ENCODE measurements at regions not wholly inside any gene's neighbourhood (a gene's known extent, or its start where the extent isn't known, plus 50 kb on each side); places are given as distances from the start of the nearest gene placed in this dataset.
"Not testable (repeated sequence)": the region's sequence is repeated elsewhere in the genome, so short reads cannot be mapped to it uniquely, and the experiment has no call there.

- DNase-seq (ENCODE audit: low spot score), result no peak
Measured at GRCh38 chr7:114279901-114280300, 134.7 kb upstream of the FOXP2 start.

- no peak for DNase-seq (ENCODE audit: low spot score)
Measured at GRCh38 chr7:114273218-114273617, 141.4 kb upstream of the FOXP2 start.

- DNase-seq (ENCODE audit: low spot score), result no peak
Measured at GRCh38 chr7:114269714-114270113, 144.9 kb upstream of the FOXP2 start.

- not testable (repeated sequence) for DNase-seq (ENCODE audit: low spot score)
Measured at GRCh38 chr7:114267550-114267949, 147.1 kb upstream of the FOXP2 start.

DNA sequence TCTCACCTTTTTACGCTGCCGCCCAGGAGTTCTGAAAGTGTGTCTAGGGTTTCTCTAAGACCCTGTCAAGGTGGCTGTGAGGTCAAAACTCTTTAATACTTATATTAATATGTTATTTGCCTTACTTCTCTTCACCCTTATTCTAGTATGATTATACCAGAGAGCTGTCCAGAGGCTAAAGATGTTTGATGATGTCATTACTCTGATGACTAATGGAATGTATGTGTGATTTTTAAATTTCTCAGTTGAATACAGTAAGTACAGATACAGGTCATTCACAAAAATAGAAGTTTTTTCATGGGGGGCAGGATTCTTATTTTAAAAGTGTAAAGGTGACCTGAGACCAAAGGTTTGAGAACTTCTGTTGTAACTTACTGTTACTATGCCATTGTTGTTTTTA, 150.6 kb upstream of the FOXP2 start:
- DNase-seq (ENCODE audit: low spot score), result no peak

GRCh38 chr7:114263219-114263618, 151.4 kb upstream of the FOXP2 start:
- no peak for DNase-seq (ENCODE audit: low spot score)

DNA sequence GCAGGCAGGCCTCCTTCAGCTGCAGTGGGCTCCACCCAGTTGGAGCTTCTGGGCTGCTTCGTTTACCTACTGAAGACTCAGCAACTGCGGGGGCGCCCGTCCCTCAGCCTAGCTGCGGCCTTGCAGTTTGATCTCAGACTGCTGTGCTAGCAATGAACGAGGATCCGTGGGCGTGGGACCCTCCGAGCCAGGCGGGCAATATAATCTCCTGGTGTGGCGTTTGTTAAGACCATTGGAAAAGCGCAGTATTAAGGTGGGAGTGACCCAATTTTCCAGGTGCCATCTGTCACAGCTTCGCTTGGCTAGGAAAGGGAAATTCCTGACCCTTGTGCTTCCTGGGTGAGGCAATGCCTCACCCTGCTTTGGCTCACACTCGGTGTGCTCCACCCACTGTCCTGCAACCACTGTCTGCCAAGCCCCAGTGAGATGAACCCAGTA, 159.2 kb upstream of the FOXP2 start:
- no peak for DNase-seq (ENCODE audit: low spot score)

GRCh38 chr7:114243646-114244045, 171.0 kb upstream of the FOXP2 start:
- no peak for DNase-seq (ENCODE audit: low spot score)

DNA sequence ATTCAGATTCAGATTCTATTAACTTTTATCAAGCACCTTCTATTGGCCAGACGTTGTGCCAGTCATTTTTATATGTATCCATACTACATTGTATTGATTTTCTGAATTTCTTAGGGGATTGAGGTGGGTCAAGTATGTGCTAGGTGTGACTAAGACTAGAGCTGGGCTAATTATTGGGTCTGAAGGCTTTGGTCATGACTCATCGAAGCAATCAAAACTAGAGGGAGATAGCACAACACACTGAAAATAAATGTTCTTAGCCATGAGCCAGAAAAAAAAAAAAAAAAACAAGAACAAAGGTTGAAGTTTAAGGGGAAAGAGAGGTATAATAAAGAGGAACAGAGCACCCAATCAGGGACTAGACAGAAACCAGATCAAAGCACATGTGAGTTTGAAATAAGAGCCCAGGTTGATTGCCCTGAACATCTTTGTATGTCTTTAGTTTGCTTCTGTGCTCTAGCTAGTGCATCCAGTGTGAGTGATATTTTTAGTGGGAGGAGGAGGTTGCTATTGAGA, 171.6 kb upstream of the FOXP2 start:
- no peak for DNase-seq (ENCODE audit: low spot score)

DNA sequence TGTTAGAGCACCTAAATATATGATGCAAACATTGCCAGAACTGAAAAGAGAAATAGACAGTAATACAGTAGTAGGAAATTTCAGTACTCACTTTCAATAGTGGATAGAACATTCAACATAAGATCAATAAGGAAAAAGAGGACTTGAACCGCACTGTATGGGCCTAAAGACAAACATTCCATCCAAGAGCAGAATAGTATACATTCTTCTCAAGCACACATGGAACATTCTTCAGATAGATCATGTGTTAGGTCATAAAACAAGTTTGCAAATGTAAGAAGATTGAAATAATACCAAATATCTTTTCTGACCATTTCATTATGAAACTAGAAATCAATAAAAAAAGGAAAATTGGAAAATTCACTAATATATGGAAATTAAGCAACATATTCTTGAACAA, 185.4 kb upstream of the FOXP2 start:
- DNase-seq (ENCODE audit: low spot score), result no peak

DNA sequence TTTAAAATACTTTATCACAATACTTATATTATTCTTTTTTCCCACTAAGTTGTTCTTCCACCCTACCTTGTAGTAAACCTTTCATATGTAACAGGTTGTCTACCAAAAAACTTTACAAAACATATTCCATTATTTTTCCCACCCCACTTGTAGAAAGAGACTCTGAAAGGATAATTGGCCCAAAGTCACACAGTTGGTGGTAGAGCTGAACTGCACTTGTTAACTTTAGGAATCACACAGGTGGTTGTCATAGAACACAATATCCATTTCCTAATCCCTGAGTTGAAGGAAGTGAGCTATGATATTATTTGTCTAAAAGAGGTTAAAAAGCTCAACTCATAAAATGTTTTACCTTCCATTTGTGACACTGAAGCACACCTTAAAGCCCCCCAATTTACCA, 188.8 kb upstream of the FOXP2 start:
- DNase-seq (ENCODE audit: low spot score), result no peak

GRCh38 chr7:114218283-114218682, 196.3 kb upstream of the FOXP2 start:
- no peak for DNase-seq (ENCODE audit: low spot score)

GRCh38 chr7:114217026-114217806, 197.4 kb upstream of the FOXP2 start:
- DNase-seq (ENCODE audit: low spot score), result no peak

DNA sequence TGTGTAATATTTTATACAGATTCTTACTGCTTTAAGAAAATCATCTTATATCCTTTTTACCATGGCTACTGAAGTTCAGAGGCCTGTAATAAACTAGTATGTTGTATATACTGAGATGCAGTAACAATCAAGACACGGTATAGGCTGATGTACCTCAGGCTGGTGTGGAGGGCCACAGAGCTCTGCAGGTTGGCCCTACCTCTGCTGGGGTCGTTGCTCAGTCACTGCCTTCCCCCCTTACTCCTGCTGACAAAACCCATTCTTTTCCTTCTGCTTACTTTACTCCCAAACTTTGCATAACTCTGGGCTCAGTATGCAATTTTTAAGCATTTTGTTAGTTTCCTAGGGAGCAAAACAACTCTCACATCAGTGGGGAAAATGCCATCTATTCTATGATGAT, 200.1 kb upstream of the FOXP2 start:
- DNase-seq (ENCODE audit: low spot score), result no peak

DNA sequence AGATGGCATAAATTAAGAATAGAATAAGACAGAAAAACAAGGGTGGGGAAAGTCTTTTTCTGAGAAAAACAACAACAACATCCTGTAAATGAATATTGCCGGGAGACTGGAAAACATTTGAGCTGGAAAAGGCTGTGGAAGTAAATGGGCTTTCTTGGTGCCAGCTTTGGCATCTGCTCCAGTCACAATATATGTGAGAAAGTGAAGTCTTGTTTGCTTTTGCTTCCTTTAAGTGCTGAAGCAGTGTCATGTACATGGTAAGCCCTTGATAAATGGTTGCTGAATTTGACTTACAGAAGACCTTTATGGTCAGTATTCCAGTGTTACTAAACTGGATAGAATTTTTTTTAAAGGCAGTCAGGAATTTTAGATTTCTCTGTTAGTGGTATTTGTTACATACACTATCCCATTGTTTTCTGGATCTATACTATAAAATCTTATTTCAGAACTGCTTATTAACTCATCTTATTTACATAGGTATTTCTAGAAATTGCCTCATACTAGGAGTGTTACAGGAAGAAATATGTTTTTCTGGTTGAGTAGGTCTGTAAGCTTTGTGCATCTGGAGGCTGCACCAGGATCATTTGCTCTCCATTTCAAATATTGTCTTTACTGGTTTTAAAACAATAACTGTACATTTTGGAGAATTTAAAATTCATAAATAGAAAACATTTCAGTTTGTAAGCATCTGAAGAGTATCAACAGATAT, 201.7 kb upstream of the FOXP2 start:
- no peak for DNase-seq (ENCODE audit: low spot score)

DNA sequence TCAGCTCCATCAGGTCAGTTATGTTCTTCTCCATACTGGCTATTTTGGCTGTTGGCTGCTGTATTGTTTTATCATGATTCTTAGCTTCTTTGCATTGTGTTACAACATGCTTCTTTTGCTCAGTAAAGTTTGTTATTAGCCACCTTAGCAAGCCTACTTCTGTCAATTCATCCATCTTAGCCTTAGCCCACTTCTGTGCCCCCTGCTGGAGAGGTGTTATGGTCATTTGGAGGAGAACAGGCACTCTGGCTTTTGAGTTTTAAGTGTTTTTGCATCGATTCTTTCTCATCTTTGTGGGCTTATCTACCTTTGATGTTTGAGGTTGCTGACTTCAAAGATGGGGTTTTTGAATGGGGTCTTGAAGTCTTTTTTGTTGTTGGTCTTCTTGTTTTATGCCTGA, 204.6 kb upstream of the FOXP2 start:
- DNase-seq (ENCODE audit: low spot score), result no peak

DNA sequence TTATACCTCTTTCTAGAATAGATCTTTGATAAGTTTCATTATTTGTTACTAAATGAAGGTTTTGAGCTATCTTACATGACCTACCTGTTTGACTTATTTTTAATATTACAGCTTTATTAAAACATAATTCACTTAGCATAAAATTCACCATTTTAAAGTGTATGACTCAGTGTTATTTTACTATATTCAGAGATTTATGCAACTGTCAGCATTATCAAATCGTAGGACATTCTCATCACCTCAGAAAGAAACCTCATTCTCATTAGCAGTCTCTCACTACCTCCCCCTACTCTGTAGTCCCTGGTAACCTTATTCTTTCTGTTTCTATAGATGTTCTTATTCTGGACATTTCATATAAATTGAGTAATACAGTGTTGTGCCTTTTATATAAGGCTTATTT, 207.9 kb upstream of the FOXP2 start:
- DNase-seq (ENCODE audit: low spot score), result no peak

DNA sequence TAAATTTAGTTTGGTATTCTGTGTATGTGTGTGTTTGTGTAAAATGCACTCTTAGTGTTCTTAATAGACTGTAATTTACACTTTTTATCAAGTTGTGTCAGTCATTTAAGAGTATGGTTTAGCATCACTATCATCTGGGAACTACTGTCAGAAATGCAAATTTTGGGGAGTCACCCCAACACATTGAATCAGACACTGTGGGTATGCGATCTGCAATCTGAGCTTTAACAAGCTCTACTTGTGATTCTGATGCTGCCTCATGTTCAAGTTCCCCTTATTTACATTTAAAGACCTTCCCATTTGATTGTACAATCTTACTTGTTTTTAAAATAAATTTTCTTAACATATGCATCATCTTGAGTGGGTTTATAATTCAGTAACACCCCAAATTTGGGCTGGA, 218.1 kb upstream of the FOXP2 start:
- no peak for DNase-seq (ENCODE audit: low spot score)

DNA sequence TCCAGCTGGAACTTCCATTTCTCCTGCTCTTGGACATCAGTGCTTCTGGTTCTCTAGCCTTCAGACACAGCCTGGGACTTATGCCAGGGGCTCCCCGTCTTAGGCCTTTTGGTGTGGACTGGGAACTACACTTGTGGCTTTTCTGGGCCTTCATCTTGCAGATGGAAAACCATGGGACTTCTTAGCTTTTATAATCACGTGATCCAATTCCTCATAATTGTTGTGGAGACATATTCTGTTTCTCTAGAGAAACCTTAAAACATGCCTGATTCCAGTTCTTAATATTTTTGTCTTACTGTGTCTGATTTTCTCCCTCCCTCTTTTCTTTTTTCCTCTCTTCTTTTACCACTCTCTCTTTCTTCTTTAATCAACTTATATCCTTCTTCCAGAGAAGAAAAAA, 224.2 kb upstream of the FOXP2 start:
- DNase-seq (ENCODE audit: low spot score), result no peak

DNA sequence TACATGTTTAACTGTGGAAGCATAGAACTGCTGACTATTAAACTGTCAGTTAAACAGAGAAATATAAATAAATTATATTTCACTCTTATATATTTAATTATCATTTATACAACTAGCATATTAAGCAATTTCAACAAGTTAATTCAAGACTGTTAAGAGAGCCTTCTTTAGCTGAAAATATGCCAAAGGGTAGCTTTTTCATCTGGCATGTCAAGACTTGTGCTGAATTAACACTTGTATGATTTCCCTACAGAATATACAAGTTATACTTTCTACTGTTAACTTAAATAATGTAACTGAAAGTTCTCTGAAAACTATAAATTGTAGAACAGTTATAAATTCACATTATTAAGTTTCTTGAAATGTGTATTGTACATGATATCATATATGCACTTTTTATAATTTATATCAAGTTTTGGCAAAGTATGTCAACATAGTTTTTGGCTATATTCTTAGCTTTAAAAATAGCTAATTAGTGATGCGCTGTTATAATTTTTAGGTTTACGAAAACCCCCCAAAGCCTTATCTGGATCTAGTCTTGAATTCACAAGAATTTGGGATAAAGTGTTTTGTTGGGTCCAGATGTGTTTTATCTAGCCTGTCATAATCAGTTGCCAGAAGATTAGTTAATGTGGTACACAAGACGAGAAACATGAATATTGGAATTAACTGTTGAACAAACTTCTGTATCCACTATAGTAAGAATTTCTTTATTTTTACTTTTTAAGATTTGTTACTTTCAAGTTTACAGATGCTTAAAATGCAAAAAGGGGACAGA, 231.1 kb upstream of the FOXP2 start:
- no peak for DNase-seq (ENCODE audit: low spot score)

- DNase-seq (ENCODE audit: low spot score), result no peak
Measured at GRCh38 chr7:114182837-114183236, 231.8 kb upstream of the FOXP2 start.

GRCh38 chr7:114181280-114181679, 233.3 kb upstream of the FOXP2 start:
- DNase-seq (ENCODE audit: low spot score), result no peak
